A549 (cell line): ENCODE measurements at regions not wholly inside any gene's neighbourhood (a gene's known extent, or its start where the extent isn't known, plus 50 kb on each side); places are given as distances from the start of the nearest gene placed in this dataset.
A peak's percentile ranks its signal among the peaks of the same experiment; 100 is the strongest.

ENCODE experiments used
- ATAC-seq, 2 experiments: fragments of 200-7000 bp in 1 of 2; fragments of >200 bp in 1 of 2; cut with Nextera tagmentation in 1 of 2; cut with Tn5 transposase in 1 of 2; 3 replicates each; pipeline versions ENCODE4 v1.8.0 to v1.9.1; 2018 to 2020; ENCODE audit warnings: mild to moderate bottlenecking in 1 of 2, moderate library complexity in 1 of 2
- CTCF ChIA-PET: fragments of 300-600 bp; sonication (Branson Sonifier 250); formaldehyde crosslinking; extraction: SDS; loops from one replicate; lab custom pipeline; 2021; ENCODE audit warnings: antibody characterized with exemption, inconsistent platforms; lab: Yijun Ruan, JAX
- POLR2A ChIA-PET: fragments of 350-600 bp; formaldehyde crosslinking; extraction: SDS; loops from one replicate; lab custom pipeline; 2021; ENCODE audit warnings: antibody characterized with exemption, inconsistent platforms; lab: Yijun Ruan, JAX
- DNase-seq, 2 experiments: peaks; one replicate each; pipeline versions ENCODE4 v3.0.0 to v3.0.0-alpha.2; 2011 to 2016; ENCODE audit warnings: low read depth in 1 of 2, low spot score in 1 of 2
- FAIRE-seq: peaks from 2 replicates; lab custom pipeline; 2011; peaks lifted over from hg19 to GRCh38; lab: Jason Lieb, UNC
- H3K27ac ChIP-seq, 2 experiments: fragments of >200 bp; sonication (Bioruptor Twin); formaldehyde crosslinking; 3 replicates each; pipeline ENCODE4 v1.5.1; 2016 to 2017
- H3K4me1 ChIP-seq: fragments of >200 bp; sonication (Bioruptor Twin); formaldehyde crosslinking; 3 replicates; pipeline ENCODE4 v1.6.1; 2016
- H3K4me2 ChIP-seq: fragments of >200 bp; sonication (Bioruptor Twin); formaldehyde crosslinking; 3 replicates; pipeline ENCODE4 v1.6.1; 2016
- H3K4me3 ChIP-seq: fragments of >200 bp; sonication (Bioruptor Twin); formaldehyde crosslinking; 3 replicates; pipeline ENCODE4 v1.5.1; 2016
- H3K9me3 ChIP-seq: fragments of >200 bp; sonication (Bioruptor Twin); formaldehyde crosslinking; 3 replicates; pipeline ENCODE4 v1.6.1; 2016
- CBX2 ChIP-seq: fragments of 200-600 bp; sonication (generic); IDR thresholded peaks from 2 replicates; pipeline ENCODE4 v1.6.1; 2016; ENCODE audit warnings: low read depth, mild to moderate bottlenecking, borderline replicate concordance
- CHD2 ChIP-seq: fragments of 150-350 bp; IDR thresholded peaks from 2 replicates; pipeline ENCODE4 v1.6.1; 2014; ENCODE audit warnings: low read length; ENCODE audit not compliant: partially characterized antibody
- FOSB ChIP-seq: fragments of 250-450 bp; sonication (Bioruptor Pico); IDR thresholded peaks from 2 replicates; pipeline ENCODE4 v1.5.0; 2020; ENCODE audit warnings: mild to moderate bottlenecking, moderate library complexity
- HDAC2 ChIP-seq: fragments of 200-600 bp; sonication (generic); IDR thresholded peaks from 2 replicates; pipeline ENCODE4 v1.6.1; 2016
- MAFK ChIP-seq: fragments of 450-650 bp; IDR thresholded peaks from 2 replicates; pipeline ENCODE4 v1.6.1; 2014; ENCODE audit not compliant: partially characterized antibody
- NFE2L2 ChIP-seq: fragments of 150-350 bp; conservative IDR thresholded peaks from 2 replicates; pipeline ENCODE4 v1.6.1; 2014; ENCODE audit warnings: low read length
- TFCP2L1 ChIP-seq: fragments of 250-450 bp; sonication (Bioruptor Pico); IDR thresholded peaks from 2 replicates; pipeline ENCODE4 v1.5.0; 2021; ENCODE audit warnings: mild to moderate bottlenecking
- ZC3H11A ChIP-seq: fragments of 450-650 bp; IDR thresholded peaks from 2 replicates; pipeline ENCODE4 v1.6.1; 2014; ENCODE audit warnings: antibody characterized with exemption, mild to moderate bottlenecking
- WGBS: methylation state at CpG from one replicate; pipeline ENCODE4 v1.1.6; 2017; ENCODE audit errors: missing lambda C conversion rate; 5-methylcytosine and 5-hydroxymethylcytosine counted together
- TF ChIP-seq, protein P1 (sequence below): fragments of 250-450 bp; sonication (Bioruptor Pico); IDR thresholded peaks from 2 replicates; pipeline ENCODE4 v1.5.0; 2021; ENCODE audit warnings: mild to moderate bottlenecking, moderate library complexity, borderline replicate concordance
- TF ChIP-seq, protein P2 (sequence below): fragments of 250-450 bp; sonication (Bioruptor Pico); IDR thresholded peaks from 2 replicates; pipeline ENCODE4 v1.5.0; 2020; ENCODE audit warnings: low read depth, mild to moderate bottlenecking, moderate library complexity
- TF ChIP-seq, protein P3 (sequence below): fragments of 200-600 bp; sonication (generic); IDR thresholded peaks from 2 replicates; pipeline ENCODE4 v1.6.1; 2016; ENCODE audit warnings: antibody characterized with exemption, mild to moderate bottlenecking, moderate library complexity
- TF ChIP-seq, protein P4 (sequence below): fragments of 450-650 bp; IDR thresholded peaks from 2 replicates; pipeline ENCODE4 v1.6.1; 2014; ENCODE audit warnings: antibody characterized with exemption
- TF ChIP-seq, protein P5 (sequence below): fragments of 150-350 bp; IDR thresholded peaks from 2 replicates; pipeline ENCODE4 v1.6.1; 2014; ENCODE audit warnings: low read depth, mild to moderate bottlenecking, low read length

DNA sequence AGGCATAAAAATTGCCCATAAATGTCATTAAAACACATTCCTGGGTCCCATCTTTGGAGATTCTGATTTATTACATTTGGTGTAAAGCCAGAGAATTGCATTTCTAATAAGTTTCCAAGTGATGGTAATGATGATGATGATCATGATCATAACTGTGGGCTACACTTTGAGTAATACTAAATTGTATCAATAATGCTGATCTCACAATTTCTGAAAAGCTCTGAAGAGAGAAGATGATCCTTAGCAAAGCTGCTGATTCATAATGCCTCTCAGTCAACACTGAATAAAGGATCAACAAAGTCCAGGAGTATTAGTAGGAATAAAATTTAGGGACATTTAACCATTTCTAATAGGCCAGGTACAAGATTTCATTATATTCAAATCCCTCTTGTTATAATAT is 434.5 kb downstream of the CAAP1 start:
- peak; percentile 70 for TF ChIP-seq MAFK
- no peak for TF ChIP-seq TFCP2L1
- TF ChIP-seq, all 56 proteins: peak for 1
- ChIA-PET CTCF (no interaction called here), POLR2A (no interaction called here)
- no peaks in the 10 kb centered on the region for H3K9me3 ChIP-seq
- no peak for DNase-seq
- no peak overlapping the region for H3K4me2 ChIP-seq
- no peak overlapping the region for H3K27ac ChIP-seq
- H3K4me1 ChIP-seq: no peaks in the 10 kb centered on the region
- FAIRE-seq: no peak
- no peak for ATAC-seq
- no peak overlapping the region for H3K4me3 ChIP-seq

DNA sequence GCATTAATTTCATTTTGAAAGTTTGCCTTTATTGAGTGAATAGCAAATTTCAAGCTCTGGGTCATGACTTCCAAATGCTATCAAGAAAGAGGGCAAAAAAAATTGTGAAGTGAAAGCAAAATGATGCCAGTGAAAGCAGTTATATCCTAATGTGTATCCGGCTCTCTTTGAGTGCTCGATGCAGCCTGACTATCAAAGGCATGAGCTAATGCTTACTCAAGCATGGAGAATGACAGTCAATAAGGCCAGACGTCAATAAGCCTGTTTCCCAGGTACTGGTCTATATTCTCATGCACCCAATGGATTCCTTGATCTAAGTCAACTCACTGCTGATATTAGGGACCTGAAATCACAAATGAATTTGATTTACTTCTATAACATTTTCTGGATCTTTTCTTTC is 435.5 kb downstream of the CAAP1 start:
- FAIRE-seq (no peak), DNase-seq (no peak), ATAC-seq (no peak)
- Histone ChIP-seq H3K4me2 (no peak overlapping the region), H3K9me3 (no peaks in the 10 kb centered on the region), H3K4me1 (no peaks in the 10 kb centered on the region), H3K27ac (no peak overlapping the region), H3K4me3 (no peak overlapping the region)
- 1% methylated on average over 3 of the region's 3 CpGs for WGBS
- POLR2A ChIA-PET: no interaction called here
- CTCF ChIA-PET: no interaction called here
- TF ChIP-seq, protein P1, sequence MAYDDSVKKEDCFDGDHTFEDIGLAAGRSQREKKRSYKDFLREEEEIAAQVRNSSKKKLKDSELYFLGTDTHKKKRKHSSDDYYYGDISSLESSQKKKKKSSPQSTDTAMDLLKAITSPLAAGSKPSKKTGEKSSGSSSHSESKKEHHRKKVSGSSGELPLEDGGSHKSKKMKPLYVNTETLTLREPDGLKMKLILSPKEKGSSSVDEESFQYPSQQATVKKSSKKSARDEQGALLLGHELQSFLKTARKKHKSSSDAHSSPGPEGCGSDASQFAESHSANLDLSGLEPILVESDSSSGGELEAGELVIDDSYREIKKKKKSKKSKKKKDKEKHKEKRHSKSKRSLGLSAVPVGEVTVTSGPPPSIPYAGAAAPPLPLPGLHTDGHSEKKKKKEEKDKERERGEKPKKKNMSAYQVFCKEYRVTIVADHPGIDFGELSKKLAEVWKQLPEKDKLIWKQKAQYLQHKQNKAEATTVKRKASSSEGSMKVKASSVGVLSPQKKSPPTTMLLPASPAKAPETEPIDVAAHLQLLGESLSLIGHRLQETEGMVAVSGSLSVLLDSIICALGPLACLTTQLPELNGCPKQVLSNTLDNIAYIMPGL (CRISPR knock-in tag): no peak
- no peak for TF ChIP-seq CHD2
- no peak for TF ChIP-seq FOSB (CRISPR knock-in tag)
- TF ChIP-seq, protein P2, sequence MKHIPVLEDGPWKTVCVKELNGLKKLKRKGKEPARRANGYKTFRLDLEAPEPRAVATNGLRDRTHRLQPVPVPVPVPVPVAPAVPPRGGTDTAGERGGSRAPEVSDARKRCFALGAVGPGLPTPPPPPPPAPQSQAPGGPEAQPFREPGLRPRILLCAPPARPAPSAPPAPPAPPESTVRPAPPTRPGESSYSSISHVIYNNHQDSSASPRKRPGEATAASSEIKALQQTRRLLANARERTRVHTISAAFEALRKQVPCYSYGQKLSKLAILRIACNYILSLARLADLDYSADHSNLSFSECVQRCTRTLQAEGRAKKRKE (CRISPR knock-in tag): no peak

DNA sequence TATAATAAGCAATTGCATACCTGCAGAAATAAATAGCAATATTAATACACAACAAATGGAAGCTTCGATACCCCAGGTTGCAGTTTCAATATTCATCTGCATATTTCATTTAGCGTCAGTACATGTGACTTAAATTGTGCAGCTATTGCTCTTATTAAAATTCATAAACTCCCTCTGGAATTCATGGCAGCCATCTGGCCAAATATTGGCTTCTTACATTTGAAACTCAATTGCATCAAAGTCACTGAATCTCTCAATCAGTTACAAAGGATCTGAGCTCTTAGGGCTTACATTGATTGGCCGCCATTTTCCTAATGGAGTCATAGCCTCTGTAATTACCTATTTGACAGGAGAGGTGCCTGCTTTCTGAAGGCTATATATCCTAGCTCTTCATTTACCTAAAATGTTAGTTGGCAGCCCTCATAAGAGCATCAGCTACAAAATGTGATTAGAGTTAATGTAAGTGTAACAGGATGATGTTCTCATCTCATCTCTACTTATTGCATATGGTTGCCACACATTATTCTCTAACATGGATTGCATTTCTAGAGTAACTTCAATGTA is 453.5 kb downstream of the CAAP1 start:
- TF ChIP-seq NFE2L2 (no peak), CBX2 (no peak), HDAC2 (no peak), ZC3H11A (no peak)
- TF ChIP-seq, protein P3, sequence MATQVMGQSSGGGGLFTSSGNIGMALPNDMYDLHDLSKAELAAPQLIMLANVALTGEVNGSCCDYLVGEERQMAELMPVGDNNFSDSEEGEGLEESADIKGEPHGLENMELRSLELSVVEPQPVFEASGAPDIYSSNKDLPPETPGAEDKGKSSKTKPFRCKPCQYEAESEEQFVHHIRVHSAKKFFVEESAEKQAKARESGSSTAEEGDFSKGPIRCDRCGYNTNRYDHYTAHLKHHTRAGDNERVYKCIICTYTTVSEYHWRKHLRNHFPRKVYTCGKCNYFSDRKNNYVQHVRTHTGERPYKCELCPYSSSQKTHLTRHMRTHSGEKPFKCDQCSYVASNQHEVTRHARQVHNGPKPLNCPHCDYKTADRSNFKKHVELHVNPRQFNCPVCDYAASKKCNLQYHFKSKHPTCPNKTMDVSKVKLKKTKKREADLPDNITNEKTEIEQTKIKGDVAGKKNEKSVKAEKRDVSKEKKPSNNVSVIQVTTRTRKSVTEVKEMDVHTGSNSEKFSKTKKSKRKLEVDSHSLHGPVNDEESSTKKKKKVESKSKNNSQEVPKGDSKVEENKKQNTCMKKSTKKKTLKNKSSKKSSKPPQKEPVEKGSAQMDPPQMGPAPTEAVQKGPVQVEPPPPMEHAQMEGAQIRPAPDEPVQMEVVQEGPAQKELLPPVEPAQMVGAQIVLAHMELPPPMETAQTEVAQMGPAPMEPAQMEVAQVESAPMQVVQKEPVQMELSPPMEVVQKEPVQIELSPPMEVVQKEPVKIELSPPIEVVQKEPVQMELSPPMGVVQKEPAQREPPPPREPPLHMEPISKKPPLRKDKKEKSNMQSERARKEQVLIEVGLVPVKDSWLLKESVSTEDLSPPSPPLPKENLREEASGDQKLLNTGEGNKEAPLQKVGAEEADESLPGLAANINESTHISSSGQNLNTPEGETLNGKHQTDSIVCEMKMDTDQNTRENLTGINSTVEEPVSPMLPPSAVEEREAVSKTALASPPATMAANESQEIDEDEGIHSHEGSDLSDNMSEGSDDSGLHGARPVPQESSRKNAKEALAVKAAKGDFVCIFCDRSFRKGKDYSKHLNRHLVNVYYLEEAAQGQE: no peak
- TF ChIP-seq, protein P4, sequence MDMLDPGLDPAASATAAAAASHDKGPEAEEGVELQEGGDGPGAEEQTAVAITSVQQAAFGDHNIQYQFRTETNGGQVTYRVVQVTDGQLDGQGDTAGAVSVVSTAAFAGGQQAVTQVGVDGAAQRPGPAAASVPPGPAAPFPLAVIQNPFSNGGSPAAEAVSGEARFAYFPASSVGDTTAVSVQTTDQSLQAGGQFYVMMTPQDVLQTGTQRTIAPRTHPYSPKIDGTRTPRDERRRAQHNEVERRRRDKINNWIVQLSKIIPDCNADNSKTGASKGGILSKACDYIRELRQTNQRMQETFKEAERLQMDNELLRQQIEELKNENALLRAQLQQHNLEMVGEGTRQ: no peak
- TF ChIP-seq, protein P5, sequence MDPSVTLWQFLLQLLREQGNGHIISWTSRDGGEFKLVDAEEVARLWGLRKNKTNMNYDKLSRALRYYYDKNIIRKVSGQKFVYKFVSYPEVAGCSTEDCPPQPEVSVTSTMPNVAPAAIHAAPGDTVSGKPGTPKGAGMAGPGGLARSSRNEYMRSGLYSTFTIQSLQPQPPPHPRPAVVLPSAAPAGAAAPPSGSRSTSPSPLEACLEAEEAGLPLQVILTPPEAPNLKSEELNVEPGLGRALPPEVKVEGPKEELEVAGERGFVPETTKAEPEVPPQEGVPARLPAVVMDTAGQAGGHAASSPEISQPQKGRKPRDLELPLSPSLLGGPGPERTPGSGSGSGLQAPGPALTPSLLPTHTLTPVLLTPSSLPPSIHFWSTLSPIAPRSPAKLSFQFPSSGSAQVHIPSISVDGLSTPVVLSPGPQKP: no peak
- ChIA-PET POLR2A (no interaction called here), CTCF (no interaction called here)
- H3K4me1 ChIP-seq: no peaks in the 10 kb centered on the region
- no peak overlapping the region for H3K27ac ChIP-seq
- no peak for ATAC-seq
- H3K4me3 ChIP-seq: no peak overlapping the region
- DNase-seq: no peak
- no peaks in the 10 kb centered on the region for H3K9me3 ChIP-seq
- 17% methylated on average over 3 of the region's 3 CpGs for WGBS
- no peak overlapping the region for H3K4me2 ChIP-seq
- FAIRE-seq: no peak
